Endothelial cell of umbilical vein (primary cell): ENCODE measurements at regions not wholly inside any gene's neighbourhood (a gene's known extent, or its start where the extent isn't known, plus 50 kb on each side); places are given as distances from the start of the nearest gene placed in this dataset.

Experiments
- EZH2 ChIP-seq: IDR thresholded peaks from 2 replicates; pipeline ENCODE4 v1.6.1; 2012; ENCODE audit warnings: borderline replicate concordance, low read depth, mild to moderate bottlenecking, moderate library complexity, low read length, inconsistent platforms; ENCODE audit not compliant: severe bottlenecking
- MYC ChIP-seq: IDR thresholded peaks from one replicate; pipeline ENCODE4 v1.6.1; 2011; ENCODE audit warnings: mild to moderate bottlenecking, low read depth, low read length
- POLR2A ChIP-seq: IDR thresholded peaks from 2 replicates; pipeline ENCODE4 v1.6.1; 2012; ENCODE audit warnings: low read depth, mild to moderate bottlenecking, control low read depth, low read length
- POLR2AphosphoS5 ChIP-seq: IDR thresholded peaks from 2 replicates; pipeline ENCODE4 v1.6.1; 2012; ENCODE audit warnings: low read depth, mild to moderate bottlenecking, control low read depth, low read length, moderate library complexity; ENCODE audit not compliant: insufficient read depth
- TF ChIP-seq, protein P1 (sequence below), 2 donors: IDR thresholded peaks; 1 replicate in 1 of 2; 2 replicates in 1 of 2; pipeline ENCODE4 v1.5.1; 2011; ENCODE audit warnings: low read length in 2 of 2, mild to moderate bottlenecking in 2 of 2, moderate library complexity in 2 of 2, control low read depth in 1 of 2, inconsistent platforms in 1 of 2, low read depth in 1 of 2; ENCODE audit not compliant: insufficient read depth in 1 of 2; ENCODE audit errors: extremely low read depth in 1 of 2

DNA sequence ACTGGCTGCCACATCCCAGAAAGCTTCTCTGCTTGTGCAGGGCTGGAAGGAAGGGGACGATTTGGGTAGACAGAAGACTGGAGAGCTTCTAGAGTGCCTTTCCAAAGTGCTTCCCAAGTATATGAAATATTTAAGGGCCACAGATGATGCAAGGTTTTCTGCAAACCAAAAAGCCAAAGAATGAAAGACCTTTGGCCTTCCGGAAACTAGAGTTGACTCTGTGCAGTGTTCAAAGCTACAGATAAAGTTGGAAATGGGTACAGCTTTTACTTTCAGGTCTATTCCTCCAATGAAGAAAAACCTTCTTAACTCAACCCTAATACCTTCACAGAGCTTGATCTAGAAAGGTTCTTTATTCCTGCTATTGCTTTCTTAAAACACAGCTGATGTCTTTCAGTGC, 253.0 kb upstream of the KLHL29 start:
- TF ChIP-seq POLR2A (no peak), EZH2 (no peak), MYC (no peak), POLR2AphosphoS5 (no peak)
- TF ChIP-seq, protein P1, sequence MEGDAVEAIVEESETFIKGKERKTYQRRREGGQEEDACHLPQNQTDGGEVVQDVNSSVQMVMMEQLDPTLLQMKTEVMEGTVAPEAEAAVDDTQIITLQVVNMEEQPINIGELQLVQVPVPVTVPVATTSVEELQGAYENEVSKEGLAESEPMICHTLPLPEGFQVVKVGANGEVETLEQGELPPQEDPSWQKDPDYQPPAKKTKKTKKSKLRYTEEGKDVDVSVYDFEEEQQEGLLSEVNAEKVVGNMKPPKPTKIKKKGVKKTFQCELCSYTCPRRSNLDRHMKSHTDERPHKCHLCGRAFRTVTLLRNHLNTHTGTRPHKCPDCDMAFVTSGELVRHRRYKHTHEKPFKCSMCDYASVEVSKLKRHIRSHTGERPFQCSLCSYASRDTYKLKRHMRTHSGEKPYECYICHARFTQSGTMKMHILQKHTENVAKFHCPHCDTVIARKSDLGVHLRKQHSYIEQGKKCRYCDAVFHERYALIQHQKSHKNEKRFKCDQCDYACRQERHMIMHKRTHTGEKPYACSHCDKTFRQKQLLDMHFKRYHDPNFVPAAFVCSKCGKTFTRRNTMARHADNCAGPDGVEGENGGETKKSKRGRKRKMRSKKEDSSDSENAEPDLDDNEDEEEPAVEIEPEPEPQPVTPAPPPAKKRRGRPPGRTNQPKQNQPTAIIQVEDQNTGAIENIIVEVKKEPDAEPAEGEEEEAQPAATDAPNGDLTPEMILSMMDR (IDR thresholded peaks at IDR 0.05; ENCODE audit: extremely low read depth in 1 of 2, insufficient read depth in 1 of 2, low read depth in 1 of 2, low read length in 2 of 2): no peak
